AG10803 (cell line): ENCODE measurements at regions not wholly inside any gene's neighbourhood (a gene's known extent, or its start where the extent isn't known, plus 50 kb on each side); places are given as distances from the start of the nearest gene placed in this dataset.
"Not testable (repeated sequence)": the region's sequence is repeated elsewhere in the genome, so short reads cannot be mapped to it uniquely, and the experiment has no call there.

ENCODE experiments used
- DNase-seq: peaks from one replicate; pipeline ENCODE4 v3.0.0; 2010; ENCODE audit warnings: low read depth
- H3K4me3 ChIP-seq: 2 replicates; pipeline ENCODE4 v1.5.1; 2011; ENCODE audit warnings: mild to moderate bottlenecking, low read length, control low read depth
- CTCF ChIP-seq: conservative IDR thresholded peaks from 2 replicates; pipeline ENCODE4 v1.5.1; 2011; ENCODE audit warnings: mild to moderate bottlenecking, low read length, control low read depth, inconsistent platforms

- H3K4me3 ChIP-seq: no peak overlapping the region
- no peak for DNase-seq
- TF ChIP-seq CTCF: no peak
Measured at GRCh38 chr12:71281425-71281824, 123.6 kb upstream of the TSPAN8 start.

DNA sequence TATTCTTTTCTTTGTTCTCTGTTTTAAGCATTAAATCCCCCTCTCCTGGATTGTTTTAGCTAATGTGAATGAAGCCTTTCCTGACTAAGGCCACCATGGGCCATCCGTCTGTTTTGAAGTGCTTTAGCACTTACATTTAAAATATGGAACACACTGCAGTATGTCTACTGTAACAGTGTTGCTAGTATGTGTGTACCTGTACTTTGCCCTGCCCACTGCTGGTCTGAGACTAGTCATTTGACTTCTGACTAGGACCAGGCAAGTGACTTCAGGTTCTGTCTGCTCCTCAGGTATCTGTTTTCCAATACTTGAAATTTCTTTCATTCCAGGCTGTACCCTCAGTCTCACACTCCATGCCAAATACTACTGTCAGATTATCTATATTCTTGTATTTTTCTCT is 120.1 kb upstream of the TSPAN8 start:
- TF ChIP-seq CTCF: no peak
- H3K4me3 ChIP-seq: no peak overlapping the region
- DNase-seq: no peak

DNA sequence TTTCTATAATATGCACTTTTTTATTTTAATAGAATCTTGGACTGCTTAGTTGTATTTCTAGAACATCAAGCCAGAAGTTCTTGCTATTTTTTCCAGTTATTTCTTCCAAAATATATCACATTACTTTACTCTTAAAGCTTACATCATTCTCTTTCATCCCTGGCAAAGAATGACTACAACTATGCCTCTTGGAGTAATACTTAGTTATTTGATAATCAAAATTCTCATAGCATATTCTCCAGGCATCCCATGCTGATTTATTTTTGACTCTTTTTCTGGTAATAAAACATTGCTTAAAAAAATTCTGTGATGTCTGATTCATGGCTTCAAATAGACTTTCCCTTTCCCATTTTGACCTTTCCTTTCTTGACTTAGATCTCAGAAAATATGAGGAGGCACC is 118.7 kb upstream of the TSPAN8 start:
- no peak for DNase-seq
- no peak overlapping the region for H3K4me3 ChIP-seq
- no peak for TF ChIP-seq CTCF

DNA sequence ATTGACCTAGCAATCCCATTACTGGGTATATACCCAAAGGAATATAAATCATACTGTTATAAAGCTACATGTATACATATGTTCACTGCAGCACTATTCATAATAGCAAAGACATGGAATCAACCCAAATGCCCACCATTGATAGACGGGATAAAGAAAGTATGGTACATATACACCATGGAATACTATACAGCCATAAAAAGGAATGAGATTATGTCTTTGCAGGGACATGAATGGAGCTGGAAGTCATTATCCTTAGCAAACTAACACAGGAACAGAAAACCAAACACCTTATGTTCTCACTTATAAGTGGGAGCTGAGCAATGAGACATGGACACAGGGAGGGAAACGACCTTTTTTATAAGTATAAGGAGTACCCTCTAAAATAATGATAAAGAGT is 113.0 kb upstream of the TSPAN8 start:
- DNase-seq, H3K4me3 ChIP-seq: not testable (repeated sequence)

- TF ChIP-seq CTCF: no peak
- H3K4me3 ChIP-seq: no peak overlapping the region
- DNase-seq: no peak
Measured at GRCh38 chr12:71270057-71270456, 112.3 kb upstream of the TSPAN8 start.

DNA sequence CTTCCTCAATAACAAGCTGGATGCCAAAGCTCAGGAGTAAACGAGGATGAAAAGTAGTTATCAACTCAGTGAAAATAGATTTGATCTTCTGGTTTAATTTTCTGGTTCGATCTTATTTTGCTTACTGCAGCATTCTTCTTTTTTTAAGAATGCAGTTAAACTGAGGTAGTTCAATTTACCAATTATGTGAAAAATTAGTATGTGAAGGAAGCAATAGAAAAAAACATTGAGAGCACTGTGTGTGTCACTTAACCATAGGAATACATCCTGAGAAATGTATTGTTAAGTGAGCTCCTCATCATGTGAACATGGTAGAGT is 111.4 kb upstream of the TSPAN8 start:
- H3K4me3 ChIP-seq: no peak overlapping the region
- DNase-seq: no peak
- TF ChIP-seq CTCF: no peak

DNA sequence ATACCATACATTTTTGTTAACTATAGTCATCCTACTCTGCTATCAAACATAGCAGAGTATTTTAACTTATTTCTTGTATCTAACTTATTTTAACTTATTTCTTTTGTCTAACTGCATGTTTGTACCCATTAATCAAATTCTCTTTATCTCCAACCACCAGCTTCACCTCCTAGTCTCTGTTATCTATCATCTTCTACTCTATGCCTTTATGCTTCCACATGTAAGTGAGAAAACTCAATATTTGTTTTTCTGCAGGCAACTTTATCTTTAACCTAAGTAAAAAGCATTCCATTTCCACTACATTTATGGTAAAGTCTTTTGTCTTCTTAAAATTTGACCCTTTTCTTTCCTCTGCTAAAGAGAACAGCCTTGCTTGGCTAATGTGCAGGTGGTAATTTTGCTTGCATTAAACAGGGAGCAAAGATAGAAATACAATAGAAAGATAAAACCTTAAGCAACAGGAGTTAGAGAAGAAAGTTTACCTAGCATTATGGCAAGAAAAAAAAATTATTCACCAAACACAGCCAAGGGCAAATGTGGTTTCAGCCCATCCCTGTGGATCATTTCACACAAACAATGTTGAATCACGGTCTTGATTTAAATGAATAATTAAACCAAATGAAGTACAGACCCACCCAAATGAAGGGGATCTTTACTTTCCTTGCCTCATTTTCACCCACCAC is 110.9 kb upstream of the TSPAN8 start:
- no peak for DNase-seq
- no peak overlapping the region for H3K4me3 ChIP-seq
- no peak for TF ChIP-seq CTCF

DNA sequence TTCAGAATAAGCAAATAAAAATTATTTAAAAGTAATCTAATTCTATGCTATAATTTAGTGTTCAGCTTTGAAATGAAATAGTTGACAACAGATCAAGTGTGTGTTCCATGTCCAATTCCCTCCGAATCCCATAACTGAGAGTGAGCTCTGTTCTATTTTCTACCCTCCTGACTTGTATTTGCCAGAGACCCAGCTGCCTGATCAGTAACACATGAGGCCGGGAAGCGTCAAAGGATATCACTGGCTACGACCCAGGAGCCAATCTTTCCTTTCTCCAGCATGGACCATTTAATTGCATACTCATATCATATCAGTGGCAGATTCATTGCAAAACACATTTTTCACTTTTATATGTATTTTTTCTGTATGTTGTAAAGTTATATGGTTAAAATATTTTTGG is 108.8 kb upstream of the TSPAN8 start:
- H3K4me3 ChIP-seq: no peak overlapping the region
- no peak for TF ChIP-seq CTCF
- DNase-seq: no peak

DNA sequence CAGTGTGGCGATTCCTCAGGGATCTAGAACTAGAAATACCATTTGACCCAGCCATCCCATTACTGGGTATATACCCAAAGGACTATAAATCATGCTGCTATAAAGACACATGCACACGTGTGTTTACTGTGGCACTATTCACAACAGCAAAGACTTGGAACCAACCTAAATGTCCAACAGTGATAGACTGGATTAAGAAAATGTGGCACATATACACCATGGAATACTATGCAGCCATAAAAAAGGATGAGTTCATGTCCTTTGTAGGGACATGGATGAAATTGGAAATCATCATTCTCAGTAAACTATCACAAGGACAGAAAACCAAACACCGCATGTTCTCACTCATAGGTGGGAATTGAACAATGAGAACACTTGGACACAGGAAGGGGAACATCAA is 107.9 kb upstream of the TSPAN8 start:
- not testable (repeated sequence) for DNase-seq

More for the DNA sequence above, 107.9 kb upstream of the TSPAN8 start:
- not testable (repeated sequence) for H3K4me3 ChIP-seq
